ENCODE measurements at regions not wholly inside any gene's neighbourhood (a gene's known extent, or its start where the extent isn't known, plus 50 kb on each side); places are given as distances from the start of the nearest gene placed in this dataset.
A peak's percentile ranks its signal among the peaks of the same experiment; 100 is the strongest.

GRCh38 chr20:61044499-61044898 is 207.6 kb upstream of the CDH4 start:
- WGBS, 3 donors, result 51 to 58% (median 53%) methylated on average over 4 of the region's 4 CpGs
- intact Hi-C loops (cut with DNase I), result no loop called here
- TF ChIP-seq CTCF (IDR thresholded peaks at IDR 0.05), result no peak

GRCh38 chr20:61045091-61045490 is 207.0 kb upstream of the CDH4 start:
- no peak for TF ChIP-seq CTCF (IDR thresholded peaks at IDR 0.05)
- ATAC-seq, result no peak
- H3K9me3 ChIP-seq, result no peaks in the 10 kb centered on the region
- DNase-seq, result no peak
- intact Hi-C loops (cut with DNase I), result no loop called here
- H3K27me3 ChIP-seq (ENCODE audit: insufficient read depth in 3 of 3, low read length in 2 of 3), result peaks cover 0 to 5% (median 0%) of the 10 kb centered on the region in 3 donors
- no peaks in the 10 kb centered on the region for H3K4me1 ChIP-seq
- H3K27ac ChIP-seq, result no peak overlapping the region
- WGBS, 3 donors, result 100% methylated on average over 1 of the region's 1 CpG
- no peaks in the 10 kb centered on the region for H3K36me3 ChIP-seq (ENCODE audit: insufficient read depth in 1 of 2, low read depth in 1 of 2)
- H3K4me3 ChIP-seq, result no peak overlapping the region

More at GRCh38 chr20:61044499-61044898, 207.6 kb upstream of the CDH4 start:
- ATAC-seq (no peak), DNase-seq (no peak)
- Histone ChIP-seq H3K4me1 (no peaks in the 10 kb centered on the region), H3K36me3 (ENCODE audit: insufficient read depth in 1 of 2, low read depth in 1 of 2) (no peaks in the 10 kb centered on the region), H3K27ac (no peak overlapping the region), H3K4me3 (no peak overlapping the region), H3K9me3 (no peaks in the 10 kb centered on the region), H3K27me3 (ENCODE audit: insufficient read depth in 3 of 3, low read length in 2 of 3) (peaks cover 0 to 5% (median 0%) of the 10 kb centered on the region in 3 donors)

GRCh38 chr20:61045876-61046585 is 206.0 kb upstream of the CDH4 start:
- intact Hi-C loops (cut with DNase I), result no loop called here
- H3K27me3 ChIP-seq (ENCODE audit: insufficient read depth in 3 of 3, low read length in 2 of 3), result peaks cover 0 to 5% (median 0%) of the 10 kb centered on the region in 3 donors
- TF ChIP-seq CTCF (IDR thresholded peaks at IDR 0.05), result no peak
- peak in 1 of 2 donors; percentile 26 for DNase-seq
- no peak overlapping the region for H3K27ac ChIP-seq
- H3K4me3 ChIP-seq, result no peak overlapping the region
- H3K36me3 ChIP-seq (ENCODE audit: insufficient read depth in 1 of 2, low read depth in 1 of 2), result no peaks in the 10 kb centered on the region
- 73 to 83% (median 73%) methylated on average over 3 of the region's 3 CpGs for WGBS, 3 donors
- peak in 1 of 4 donors; percentile 27 for ATAC-seq
- H3K9me3 ChIP-seq, result no peaks in the 10 kb centered on the region
- no peaks in the 10 kb centered on the region for H3K4me1 ChIP-seq

GRCh38 chr20:61046721-61047351 is 205.2 kb upstream of the CDH4 start:
- H3K36me3 ChIP-seq (ENCODE audit: insufficient read depth in 1 of 2, low read depth in 1 of 2), result no peaks in the 10 kb centered on the region
- no peaks in the 10 kb centered on the region for H3K9me3 ChIP-seq
- H3K4me1 ChIP-seq, result no peaks in the 10 kb centered on the region
- 94 to 96% (median 94%) methylated on average over 9 of the region's 9 CpGs for WGBS, 3 donors
- intact Hi-C loops (cut with DNase I), result no loop called here
- H3K4me3 ChIP-seq, result no peak overlapping the region
- DNase-seq, result no peak
- no peak overlapping the region for H3K27ac ChIP-seq
- no peak for ATAC-seq
- TF ChIP-seq CTCF (IDR thresholded peaks at IDR 0.05), result no peak
- H3K27me3 ChIP-seq (ENCODE audit: insufficient read depth in 3 of 3, low read length in 2 of 3), result peaks cover 0 to 5% (median 0%) of the 10 kb centered on the region in 3 donors
